ENCODE measurements at regions not wholly inside any gene's neighbourhood (a gene's known extent, or its start where the extent isn't known, plus 50 kb on each side); places are given as distances from the start of the nearest gene placed in this dataset.

- Histone ChIP-seq H3K79me2 (ENCODE audit: control insufficient read depth, insufficient read depth, low read length) (no peaks in the 10 kb centered on the region), H3K36me3 (replicated peaks in 1 of 2; ENCODE audit: control extremely low read depth in 1 of 2, control insufficient read depth in 1 of 2, extremely low read depth in 1 of 2, insufficient read depth in 2 of 2, low read length in 1 of 2) (no peaks in the 10 kb centered on the region), H2AFZ (ENCODE audit: insufficient read depth, low read depth, low read length, poor library complexity, severe bottlenecking) (no peak overlapping the region), H3K27ac (ENCODE audit: low read length in 2 of 2) (no peak overlapping the region), H3K9ac (ENCODE audit: low read length) (no peak overlapping the region), H3K4me3 (ENCODE audit: control extremely low read depth in 1 of 5, extremely low read depth in 1 of 5, insufficient read depth in 1 of 5, low read depth in 2 of 5, low read length in 4 of 5) (no peak overlapping the region), H3K9me3 (ENCODE audit: control extremely low read depth in 1 of 3, control insufficient read depth in 2 of 3, insufficient read depth in 1 of 3, low read length in 2 of 3) (peaks cover 0 to 6% (median 2%) of the 10 kb centered on the region in 3 donors), H4K20me1 (ENCODE audit: control insufficient read depth, insufficient read depth, low read length, poor library complexity, severe bottlenecking) (no peaks in the 10 kb centered on the region), H3K4me1 (ENCODE audit: control insufficient read depth in 2 of 2, insufficient read depth in 2 of 2, low read length in 2 of 2) (no peaks in the 10 kb centered on the region), H3K4me2 (replicated peaks; ENCODE audit: low read depth, low read length, poor library complexity, severe bottlenecking) (no peak overlapping the region), H3K27me3 (replicated peaks in 1 of 4; ENCODE audit: control extremely low read depth in 1 of 4, control insufficient read depth in 3 of 4, insufficient read depth in 4 of 4, low read length in 3 of 4) (no peaks in the 10 kb centered on the region)
- 43% methylated on average over 1 of the region's 1 CpG for WGBS (ENCODE audit: insufficient coverage)
- ChIA-PET CTCF (no interaction called here), POLR2A (no interaction called here)
- ATAC-seq (ENCODE audit: low read depth) (no peak), DNase-seq (no peak)
- Mint-ChIP-seq H3K27me3 (no peaks in the 10 kb centered on the region), H3K9me3 (ENCODE audit: insufficient read depth) (no peaks in the 10 kb centered on the region), H3K4me1 (no peaks in the 10 kb centered on the region), H3K27ac (no peak overlapping the region), H3K4me3 (no peak overlapping the region)
- TF ChIP-seq CTCF (IDR thresholded peaks at IDR 0.05): no peak
- no peak for TF ChIP-seq EZH2 (IDR thresholded peaks at IDR 0.05; ENCODE audit: borderline replicate concordance, insufficient read depth, low read depth, low read length, poor library complexity, severe bottlenecking)
- intact Hi-C loops (cut with micrococcal nuclease): no loop called here
Measured at GRCh38 chr21:27831177-27831576, 864.3 kb upstream of the ADAMTS5 start.

DNA sequence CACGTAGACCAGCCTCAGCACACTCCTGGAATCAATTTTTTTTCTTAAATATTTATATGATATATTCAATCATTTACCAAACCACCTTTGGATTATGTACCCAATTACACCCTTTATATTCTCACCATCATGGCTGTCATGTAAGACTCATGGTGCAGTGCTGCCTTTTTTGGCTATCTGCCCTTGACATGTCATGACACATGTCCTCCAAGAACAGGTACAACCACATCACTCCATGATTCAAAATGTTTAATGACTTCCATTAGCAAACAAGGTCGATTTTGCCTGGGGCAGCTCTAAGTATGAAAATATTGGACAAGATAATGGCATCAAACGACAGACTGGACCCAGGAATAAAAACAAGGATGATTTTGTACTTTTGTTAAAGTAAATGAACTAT is 861.1 kb upstream of the ADAMTS5 start:
- ChIA-PET POLR2A (no interaction called here), CTCF (no interaction called here)
- no peaks in the 10 kb centered on the region for H3K4me1 ChIP-seq (ENCODE audit: control insufficient read depth in 2 of 2, insufficient read depth in 2 of 2, low read length in 2 of 2)
- no CpG with 5 or more reads among the region's 3 CpGs for WGBS (ENCODE audit: insufficient coverage)
- DNase-seq (no peak), ATAC-seq (ENCODE audit: low read depth) (no peak)
- no peak overlapping the region for H2AFZ ChIP-seq (ENCODE audit: insufficient read depth, low read depth, low read length, poor library complexity, severe bottlenecking)
- H3K4me1 Mint-ChIP-seq: no peaks in the 10 kb centered on the region
- intact Hi-C loops (cut with micrococcal nuclease): no loop called here
- H3K36me3 ChIP-seq (replicated peaks in 1 of 2; ENCODE audit: control extremely low read depth in 1 of 2, control insufficient read depth in 1 of 2, extremely low read depth in 1 of 2, insufficient read depth in 2 of 2, low read length in 1 of 2): no peaks in the 10 kb centered on the region
- H4K20me1 ChIP-seq (ENCODE audit: control insufficient read depth, insufficient read depth, low read length, poor library complexity, severe bottlenecking): no peaks in the 10 kb centered on the region
- H3K27ac Mint-ChIP-seq: no peak overlapping the region
- no peaks in the 10 kb centered on the region for H3K27me3 Mint-ChIP-seq
- TF ChIP-seq CTCF (IDR thresholded peaks at IDR 0.05): no peak
- no peak for TF ChIP-seq EZH2 (IDR thresholded peaks at IDR 0.05; ENCODE audit: borderline replicate concordance, insufficient read depth, low read depth, low read length, poor library complexity, severe bottlenecking)
- H3K4me3 Mint-ChIP-seq: no peak overlapping the region
- no peak overlapping the region for H3K27ac ChIP-seq (ENCODE audit: low read length in 2 of 2)
- H3K9ac ChIP-seq (ENCODE audit: low read length): no peak overlapping the region
- H3K9me3 Mint-ChIP-seq (ENCODE audit: insufficient read depth): peaks cover 4% of the 10 kb centered on the region
- no peaks in the 10 kb centered on the region for H3K27me3 ChIP-seq (replicated peaks in 1 of 4; ENCODE audit: control extremely low read depth in 1 of 4, control insufficient read depth in 3 of 4, insufficient read depth in 4 of 4, low read length in 3 of 4)
- peaks cover 0 to 12% (median 2%) of the 10 kb centered on the region in 3 donors for H3K9me3 ChIP-seq (ENCODE audit: control extremely low read depth in 1 of 3, control insufficient read depth in 2 of 3, insufficient read depth in 1 of 3, low read length in 2 of 3)
- H3K79me2 ChIP-seq (ENCODE audit: control insufficient read depth, insufficient read depth, low read length): no peaks in the 10 kb centered on the region
- H3K4me2 ChIP-seq (replicated peaks; ENCODE audit: low read depth, low read length, poor library complexity, severe bottlenecking): no peak overlapping the region
- no peak overlapping the region for H3K4me3 ChIP-seq (ENCODE audit: control extremely low read depth in 1 of 5, extremely low read depth in 1 of 5, insufficient read depth in 1 of 5, low read depth in 2 of 5, low read length in 4 of 5)
